SU-DHL-6 (cell line): ENCODE measurements at regions not wholly inside any gene's neighbourhood (a gene's known extent, or its start where the extent isn't known, plus 50 kb on each side); places are given as distances from the start of the nearest gene placed in this dataset.

Experiments used
- EZH2phosphoT487 ChIP-seq: fragments of 200-600 bp; sonication (generic), shearing (Covaris generic); conservative IDR thresholded peaks from 2 replicates; pipeline ENCODE4 v1.6.1; 2018; ENCODE audit warnings: mild to moderate bottlenecking, antibody characterized with exemption, low read length, moderate library complexity, mixed read lengths
- TF ChIP-seq, protein P1 (sequence below): fragments of 200-600 bp; sonication (generic); IDR thresholded peaks from one replicate; pipeline ENCODE4 v1.5.1; 2017; ENCODE audit warnings: antibody characterized with exemption, mild to moderate bottlenecking, low read length, moderate library complexity; ENCODE audit not compliant: insufficient read depth, poor library complexity, severe bottlenecking

DNA sequence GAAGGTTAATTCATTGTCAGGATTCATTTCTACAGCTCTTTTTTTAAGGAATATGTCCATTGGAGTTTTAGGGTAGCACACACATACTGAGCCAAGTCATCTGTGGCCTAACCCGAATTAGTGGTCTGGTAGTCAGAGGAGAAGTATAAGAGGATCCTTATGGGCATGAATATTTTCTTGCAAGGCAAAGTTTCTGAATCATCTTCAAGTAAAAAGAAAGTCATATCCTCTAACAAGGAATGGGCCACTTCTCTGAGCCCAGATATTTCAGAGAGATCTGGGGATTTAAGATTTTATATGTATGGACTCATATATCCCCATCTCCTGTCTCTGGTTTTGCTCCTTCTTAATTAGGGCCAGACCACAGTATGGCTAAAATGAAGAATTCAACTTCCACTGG is 99.2 kb upstream of the CDH8 start:
- TF ChIP-seq, protein P1, sequence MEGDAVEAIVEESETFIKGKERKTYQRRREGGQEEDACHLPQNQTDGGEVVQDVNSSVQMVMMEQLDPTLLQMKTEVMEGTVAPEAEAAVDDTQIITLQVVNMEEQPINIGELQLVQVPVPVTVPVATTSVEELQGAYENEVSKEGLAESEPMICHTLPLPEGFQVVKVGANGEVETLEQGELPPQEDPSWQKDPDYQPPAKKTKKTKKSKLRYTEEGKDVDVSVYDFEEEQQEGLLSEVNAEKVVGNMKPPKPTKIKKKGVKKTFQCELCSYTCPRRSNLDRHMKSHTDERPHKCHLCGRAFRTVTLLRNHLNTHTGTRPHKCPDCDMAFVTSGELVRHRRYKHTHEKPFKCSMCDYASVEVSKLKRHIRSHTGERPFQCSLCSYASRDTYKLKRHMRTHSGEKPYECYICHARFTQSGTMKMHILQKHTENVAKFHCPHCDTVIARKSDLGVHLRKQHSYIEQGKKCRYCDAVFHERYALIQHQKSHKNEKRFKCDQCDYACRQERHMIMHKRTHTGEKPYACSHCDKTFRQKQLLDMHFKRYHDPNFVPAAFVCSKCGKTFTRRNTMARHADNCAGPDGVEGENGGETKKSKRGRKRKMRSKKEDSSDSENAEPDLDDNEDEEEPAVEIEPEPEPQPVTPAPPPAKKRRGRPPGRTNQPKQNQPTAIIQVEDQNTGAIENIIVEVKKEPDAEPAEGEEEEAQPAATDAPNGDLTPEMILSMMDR = no peak
- no peak for TF ChIP-seq EZH2phosphoT487
